Fibroblast of skin of right biceps (primary cell): ENCODE measurements at regions not wholly inside any gene's neighbourhood (a gene's known extent, or its start where the extent isn't known, plus 50 kb on each side); places are given as distances from the start of the nearest gene placed in this dataset.
"Not testable (repeated sequence)": the region's sequence is repeated elsewhere in the genome, so short reads cannot be mapped to it uniquely, and the experiment has no call there.

ENCODE experiments used
- DNase-seq: peaks from one replicate; pipeline ENCODE4 v3.0.0-alpha.2; 2013

- DNase-seq, result peak; percentile 2
Measured at GRCh38 chr4:98828801-98829200, 100.1 kb downstream of the EIF4E start.

- no peak for DNase-seq
Measured at GRCh38 chr4:98827661-98828060, 101.3 kb downstream of the EIF4E start.

GRCh38 chr4:98822144-98822543 is 106.8 kb downstream of the EIF4E start:
- no peak for DNase-seq

- not testable (repeated sequence) for DNase-seq
Measured at GRCh38 chr4:98818116-98818515, 110.8 kb downstream of the EIF4E start.

GRCh38 chr4:98816816-98817215 is 112.1 kb downstream of the EIF4E start:
- no peak for DNase-seq

GRCh38 chr4:98816386-98816785 is 112.5 kb downstream of the EIF4E start:
- no peak for DNase-seq

- no peak for DNase-seq
Measured at GRCh38 chr4:98804403-98804802, 124.5 kb downstream of the EIF4E start.

- no peak for DNase-seq
Measured at GRCh38 chr4:98803251-98803650, 125.7 kb downstream of the EIF4E start.

GRCh38 chr4:98802770-98803198 is 126.1 kb downstream of the EIF4E start:
- DNase-seq, result peak; percentile 6

GRCh38 chr4:98801259-98801725 is 127.6 kb downstream of the EIF4E start:
- DNase-seq, result no peak

GRCh38 chr4:98796991-98797390 is 131.9 kb downstream of the EIF4E start:
- DNase-seq, result no peak

GRCh38 chr4:98794565-98795205 is 134.2 kb downstream of the EIF4E start:
- DNase-seq, result peak; percentile 10

- DNase-seq, result no peak
Measured at GRCh38 chr4:98793658-98794057, 135.2 kb upstream of the TSPAN5 start.

GRCh38 chr4:98786866-98787265 is 128.5 kb upstream of the TSPAN5 start:
- DNase-seq, result no peak

- no peak for DNase-seq
Measured at GRCh38 chr4:98784947-98785706, 126.7 kb upstream of the TSPAN5 start.

GRCh38 chr4:98781641-98782357 is 123.4 kb upstream of the TSPAN5 start:
- no peak for DNase-seq

- no peak for DNase-seq
Measured at GRCh38 chr4:98780926-98781325, 122.5 kb upstream of the TSPAN5 start.

- no peak for DNase-seq
Measured at GRCh38 chr4:98779088-98779487, 120.7 kb upstream of the TSPAN5 start.

- peak; percentile 9 for DNase-seq
Measured at GRCh38 chr4:98778206-98778605, 119.8 kb upstream of the TSPAN5 start.

- no peak for DNase-seq
Measured at GRCh38 chr4:98775672-98776071, 117.3 kb upstream of the TSPAN5 start.

GRCh38 chr4:98773638-98774037 is 115.2 kb upstream of the TSPAN5 start:
- no peak for DNase-seq

- no peak for DNase-seq
Measured at GRCh38 chr4:98771959-98772632, 113.7 kb upstream of the TSPAN5 start.

GRCh38 chr4:98765771-98766170 is 107.4 kb upstream of the TSPAN5 start:
- no peak for DNase-seq
